ENCODE measurements at regions not wholly inside any gene's neighbourhood (a gene's known extent, or its start where the extent isn't known, plus 50 kb on each side); places are given as distances from the start of the nearest gene placed in this dataset.

GRCh38 chr7:142319970-142320369, 62.1 kb upstream of the PRSS58 start:
- intact Hi-C loops (cut with DNase I) = no loop called here

DNA sequence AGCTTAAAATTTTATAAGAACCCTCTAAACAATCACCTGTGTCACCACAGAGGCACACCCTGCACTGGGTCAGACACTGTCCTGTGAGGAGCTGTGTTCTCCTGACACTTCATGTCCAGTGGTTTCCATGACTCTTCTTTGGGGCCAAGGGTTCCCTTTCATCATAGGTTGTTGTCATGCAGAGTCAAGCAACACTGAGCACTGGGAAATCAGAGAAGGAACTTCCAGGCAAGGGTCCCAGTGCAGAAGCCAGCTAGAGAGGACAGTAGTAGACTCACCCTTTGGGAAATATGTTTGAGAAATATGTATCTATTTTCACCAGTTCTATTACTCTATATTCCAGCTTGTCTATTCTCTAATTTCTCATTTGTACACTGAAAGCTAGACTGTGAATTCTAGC, 56.4 kb upstream of the PRSS58 start:
- intact Hi-C loops (cut with DNase I) = no loop called here
- Histone ChIP-seq H3K9me3 (no peaks in the 10 kb centered on the region), H3K4me3 (no peak overlapping the region), H3K27ac (no peak overlapping the region), H3K27me3 (replicated peaks; ENCODE audit: insufficient read depth) (no peaks in the 10 kb centered on the region), H3K36me3 (no peaks in the 10 kb centered on the region), H3K4me1 (replicated peaks) (no peaks in the 10 kb centered on the region)
- no peak for DNase-seq (ENCODE audit: low spot score)
- TF ChIP-seq POLR2A (IDR thresholded peaks at IDR 0.05) = no peak
- TF ChIP-seq, protein P1, sequence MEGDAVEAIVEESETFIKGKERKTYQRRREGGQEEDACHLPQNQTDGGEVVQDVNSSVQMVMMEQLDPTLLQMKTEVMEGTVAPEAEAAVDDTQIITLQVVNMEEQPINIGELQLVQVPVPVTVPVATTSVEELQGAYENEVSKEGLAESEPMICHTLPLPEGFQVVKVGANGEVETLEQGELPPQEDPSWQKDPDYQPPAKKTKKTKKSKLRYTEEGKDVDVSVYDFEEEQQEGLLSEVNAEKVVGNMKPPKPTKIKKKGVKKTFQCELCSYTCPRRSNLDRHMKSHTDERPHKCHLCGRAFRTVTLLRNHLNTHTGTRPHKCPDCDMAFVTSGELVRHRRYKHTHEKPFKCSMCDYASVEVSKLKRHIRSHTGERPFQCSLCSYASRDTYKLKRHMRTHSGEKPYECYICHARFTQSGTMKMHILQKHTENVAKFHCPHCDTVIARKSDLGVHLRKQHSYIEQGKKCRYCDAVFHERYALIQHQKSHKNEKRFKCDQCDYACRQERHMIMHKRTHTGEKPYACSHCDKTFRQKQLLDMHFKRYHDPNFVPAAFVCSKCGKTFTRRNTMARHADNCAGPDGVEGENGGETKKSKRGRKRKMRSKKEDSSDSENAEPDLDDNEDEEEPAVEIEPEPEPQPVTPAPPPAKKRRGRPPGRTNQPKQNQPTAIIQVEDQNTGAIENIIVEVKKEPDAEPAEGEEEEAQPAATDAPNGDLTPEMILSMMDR (IDR thresholded peaks at IDR 0.05) = no peak
- no peak for TF ChIP-seq POLR2AphosphoS5 (IDR thresholded peaks at IDR 0.05)

More at GRCh38 chr7:142319970-142320369, 62.1 kb upstream of the PRSS58 start:
- H3K27me3 ChIP-seq (replicated peaks; ENCODE audit: insufficient read depth) = no peaks in the 10 kb centered on the region
- no peak overlapping the region for H3K27ac ChIP-seq
- H3K4me3 ChIP-seq = no peak overlapping the region
- WGBS = 30% methylated on average over 3 of the region's 3 CpGs
- H3K36me3 ChIP-seq = no peaks in the 10 kb centered on the region
- TF ChIP-seq POLR2A (IDR thresholded peaks at IDR 0.05) (no peak), POLR2AphosphoS5 (IDR thresholded peaks at IDR 0.05) (no peak)
- TF ChIP-seq, protein P1 (IDR thresholded peaks at IDR 0.05) = no peak
- no peak for DNase-seq (ENCODE audit: low spot score)
- H3K9me3 ChIP-seq = no peaks in the 10 kb centered on the region
- no peaks in the 10 kb centered on the region for H3K4me1 ChIP-seq (replicated peaks)

GRCh38 chr7:142313528-142313927, 55.7 kb upstream of the PRSS58 start:
- H3K9me3 ChIP-seq = no peaks in the 10 kb centered on the region
- 72% methylated on average over 11 of the region's 11 CpGs for WGBS
- H3K36me3 ChIP-seq = no peaks in the 10 kb centered on the region
- intact Hi-C loops (cut with DNase I) = no loop called here
- no peak overlapping the region for H3K4me3 ChIP-seq
- no peaks in the 10 kb centered on the region for H3K4me1 ChIP-seq (replicated peaks)
- no peak overlapping the region for H3K27ac ChIP-seq
- TF ChIP-seq POLR2A (IDR thresholded peaks at IDR 0.05) (no peak), POLR2AphosphoS5 (IDR thresholded peaks at IDR 0.05) (no peak)
- no peak for DNase-seq (ENCODE audit: low spot score)
- H3K27me3 ChIP-seq (replicated peaks; ENCODE audit: insufficient read depth) = no peaks in the 10 kb centered on the region

GRCh38 chr7:142311876-142312275, 54.0 kb upstream of the PRSS58 start:
- 72% methylated on average over 3 of the region's 3 CpGs for WGBS
- Histone ChIP-seq H3K4me3 (no peak overlapping the region), H3K27me3 (replicated peaks; ENCODE audit: insufficient read depth) (no peaks in the 10 kb centered on the region), H3K4me1 (replicated peaks) (no peaks in the 10 kb centered on the region), H3K27ac (no peak overlapping the region), H3K9me3 (no peaks in the 10 kb centered on the region), H3K36me3 (no peaks in the 10 kb centered on the region)
- no peak for DNase-seq (ENCODE audit: low spot score)
- intact Hi-C loops (cut with DNase I) = no loop called here
- TF ChIP-seq, protein P1 (IDR thresholded peaks at IDR 0.05) = no peak
- TF ChIP-seq POLR2AphosphoS5 (IDR thresholded peaks at IDR 0.05) (no peak), POLR2A (IDR thresholded peaks at IDR 0.05) (no peak)

- Histone ChIP-seq H3K27ac (no peak overlapping the region), H3K4me3 (no peak overlapping the region), H3K4me1 (replicated peaks) (no peaks in the 10 kb centered on the region), H3K9me3 (no peaks in the 10 kb centered on the region), H3K36me3 (no peaks in the 10 kb centered on the region), H3K27me3 (replicated peaks; ENCODE audit: insufficient read depth) (no peaks in the 10 kb centered on the region)
- TF ChIP-seq, protein P1 (IDR thresholded peaks at IDR 0.05) = no peak
- TF ChIP-seq POLR2A (IDR thresholded peaks at IDR 0.05) = no peak
- intact Hi-C loops (cut with DNase I) = no loop called here
- 91% methylated on average over 3 of the region's 3 CpGs for WGBS
- no peak for DNase-seq (ENCODE audit: low spot score)
Observed at GRCh38 chr7:142308918-142309317, 51.1 kb upstream of the PRSS58 start.
